H1 (cell line): ENCODE measurements at regions not wholly inside any gene's neighbourhood (a gene's known extent, or its start where the extent isn't known, plus 50 kb on each side); places are given as distances from the start of the nearest gene placed in this dataset.

Source experiments
- ATF3 ChIP-seq: IDR thresholded peaks from 2 replicates; pipeline ENCODE4 v1.6.1; 2011; ENCODE audit warnings: low read depth, mild to moderate bottlenecking, low read length; ENCODE audit not compliant: insufficient read depth
- CBX8 ChIP-seq: fragments of 300-800, 300-1000 bp; sonication (generic); IDR thresholded peaks from 2 replicates; pipeline ENCODE4 v1.7.1; 2016; ENCODE audit warnings: low read depth, low read length, borderline replicate concordance
- KDM4A ChIP-seq: IDR thresholded peaks from one replicate; pipeline ENCODE4 v1.7.1; 2012; ENCODE audit warnings: low read depth, mild to moderate bottlenecking, moderate library complexity, low read length, inconsistent platforms; ENCODE audit not compliant: severe bottlenecking
- MAX ChIP-seq: IDR thresholded peaks from 2 replicates; pipeline ENCODE4 v1.6.1; 2012; ENCODE audit warnings: inconsistent platforms
- NRF1 ChIP-seq: IDR thresholded peaks from 2 replicates; pipeline ENCODE4 v1.6.1; 2011; ENCODE audit warnings: mild to moderate bottlenecking, low read depth, low read length, improper control_type of control experiment
- PHF8 ChIP-seq: fragments of 200-600 bp; sonication (generic); conservative IDR thresholded peaks from 2 replicates; pipeline ENCODE4 v1.7.1; 2012; ENCODE audit warnings: low read depth, mild to moderate bottlenecking, inconsistent platforms, low read length, moderate library complexity
- SIN3A ChIP-seq, 2 experiments: IDR thresholded peaks in 1 of 2; conservative IDR thresholded peaks in 1 of 2; 2 replicates each; pipeline ENCODE4 v1.6.1; 2011 to 2012; ENCODE audit warnings: low read length in 2 of 2, improper control_type of control experiment in 1 of 2, low read depth in 1 of 2, mild to moderate bottlenecking in 1 of 2
- TAF7 ChIP-seq: optimal IDR thresholded peaks from 2 replicates; pipeline ENCODE3; 2011; ENCODE audit warnings: low read depth, mild to moderate bottlenecking, inconsistent platforms, low read length, moderate library complexity, borderline replicate concordance
- YY1 ChIP-seq: IDR thresholded peaks from 2 replicates; pipeline ENCODE4 v1.6.1; 2011; ENCODE audit warnings: low read depth, mild to moderate bottlenecking, low read length

GRCh38 chr3:102068736-102069135 lies 219.4 kb downstream of the NFKBIZ start (continued):
- TF ChIP-seq SIN3A (conservative IDR thresholded peaks at IDR 0.05 in 1 of 2, IDR thresholded peaks at IDR 0.05 in 1 of 2; ENCODE audit: low read depth in 1 of 2, low read length in 2 of 2), result no peak
- TF ChIP-seq CBX8, result no peak
- no peak for TF ChIP-seq PHF8
- no peak for TF ChIP-seq YY1
- TF ChIP-seq ATF3, result no peak
- TF ChIP-seq TAF7, result no peak
- no peak for TF ChIP-seq MAX
- no peak for TF ChIP-seq NRF1
- TF ChIP-seq KDM4A, result no peak
